GM12878 (cell line): ENCODE measurements at regions not wholly inside any gene's neighbourhood (a gene's known extent, or its start where the extent isn't known, plus 50 kb on each side); places are given as distances from the start of the nearest gene placed in this dataset.

Source experiments
- ATAC-seq: fragments of 200-7000 bp; cut with Tn5 transposase; 3 replicates; pipeline ENCODE4 v1.9.1; 2020; ENCODE audit warnings: mild to moderate bottlenecking, moderate library complexity
- BruUV-seq: library from RNA; stranded (reverse); fragments of 400-500 nt; replicated peaks from 2 replicates; lab custom pipeline; 2021; lab: Mats Ljungman, UMichigan
- CTCF ChIA-PET: fragments of 300-600 bp; sonication (Branson Sonifier 250); formaldehyde crosslinking; extraction: SDS; loops from one replicate; lab custom pipeline; 2021; ENCODE audit warnings: inconsistent platforms; lab: Yijun Ruan, JAX
- POLR2A ChIA-PET: fragments of 350-600 bp; formaldehyde crosslinking; extraction: SDS; loops from one replicate; lab custom pipeline; 2021; ENCODE audit warnings: inconsistent platforms; lab: Charles Lee
- RAD21 ChIA-PET: fragments of 300-600 bp; sonication (Branson Sonifier 250); formaldehyde crosslinking; loops from one replicate; lab custom pipeline; 2023; ENCODE audit warnings: antibody characterized with exemption; ENCODE audit not compliant: unreplicated experiment; lab: Charles Lee
- SMC1A ChIA-PET: fragments of 300-600 bp; sonication (Branson Sonifier 250); formaldehyde crosslinking; loops from one replicate; lab custom pipeline; 2023; ENCODE audit not compliant: unreplicated experiment, uncharacterized antibody; lab: Charles Lee
- DNase-seq: peaks from one replicate; pipeline ENCODE4 v3.0.0-alpha.2; 2011; ENCODE audit warnings: low read depth, low spot score
- FAIRE-seq: peaks from 3 replicates; lab custom pipeline; 2011; peaks lifted over from hg19 to GRCh38; lab: Jason Lieb, UNC
- H2AFZ ChIP-seq: 2 replicates; pipeline ENCODE4 v1.6.0; 2011; ENCODE audit warnings: low read depth, low read length, control low read depth; ENCODE audit not compliant: control insufficient read depth
- H3K27ac ChIP-seq: 2 replicates; pipeline ENCODE4 v1.5.1; 2011; ENCODE audit warnings: control low read depth; ENCODE audit not compliant: control insufficient read depth, insufficient read depth
- H3K27me3 ChIP-seq, 2 experiments: replicated peaks in 1 of 2; 2 replicates each; pipeline versions ENCODE4 v1.6.0 to v1.6.1; 2011; ENCODE audit warnings: low read length in 1 of 2; ENCODE audit not compliant: control insufficient read depth in 2 of 2, insufficient read depth in 2 of 2
- H3K36me3 ChIP-seq, 2 experiments: 2 replicates each; pipeline ENCODE4 v1.5.1; 2011; ENCODE audit warnings: low read length in 1 of 2; ENCODE audit not compliant: control insufficient read depth in 2 of 2, insufficient read depth in 2 of 2
- H3K4me1 ChIP-seq: 2 replicates; pipeline ENCODE4 v1.6.1; 2011; ENCODE audit warnings: mild to moderate bottlenecking, low read length, moderate library complexity, mixed read lengths; ENCODE audit not compliant: control insufficient read depth, insufficient read depth
- H3K4me2 ChIP-seq: 2 replicates; pipeline ENCODE4 v1.6.0; 2011; ENCODE audit warnings: control low read depth; ENCODE audit not compliant: control insufficient read depth, insufficient read depth
- H3K4me3 ChIP-seq: fragments of 200-600 bp; sonication (generic); 2 replicates; pipeline ENCODE4 v1.5.1; 2016
- H3K79me2 ChIP-seq: 2 replicates; pipeline ENCODE4 v1.6.0; 2011; ENCODE audit warnings: low read length; ENCODE audit not compliant: control insufficient read depth, insufficient read depth
- H3K9ac ChIP-seq: 2 replicates; pipeline ENCODE4 v1.8.0; 2011; ENCODE audit warnings: low read length, control low read depth, mixed read lengths; ENCODE audit not compliant: control insufficient read depth, insufficient read depth
- H3K9me3 ChIP-seq: replicated peaks from 3 replicates; pipeline ENCODE4 v1.5.1; 2011; ENCODE audit warnings: mild to moderate bottlenecking, low read length; ENCODE audit not compliant: control insufficient read depth, insufficient read depth
- H4K20me1 ChIP-seq: 2 replicates; pipeline ENCODE4 v1.6.0; 2011; ENCODE audit not compliant: control insufficient read depth, insufficient read depth
- CBX3 ChIP-seq: fragments of 200-600 bp; sonication (generic); IDR thresholded peaks from 2 replicates; pipeline ENCODE4 v1.6.1; 2016; ENCODE audit warnings: low read depth, borderline replicate concordance
- EGR1 ChIP-seq, 2 experiments: IDR thresholded peaks; 1 replicate in 1 of 2; 2 replicates in 1 of 2; pipeline ENCODE4 v1.6.1; 2011 to 2012; ENCODE audit warnings: low read depth in 2 of 2, low read length in 2 of 2, borderline replicate concordance in 1 of 2, mild to moderate bottlenecking in 1 of 2, moderate library complexity in 1 of 2
- FOS ChIP-seq: IDR thresholded peaks from 3 replicates; pipeline ENCODE4 v1.6.1; 2011; ENCODE audit warnings: borderline replicate concordance; ENCODE audit not compliant: insufficient read length; ENCODE audit errors: extremely low read depth
- IRF5 ChIP-seq: fragments of 450-650 bp; IDR thresholded peaks from 2 replicates; pipeline ENCODE4 v1.6.1; 2017; ENCODE audit warnings: borderline replicate concordance
- PAX5 ChIP-seq: IDR thresholded peaks from 2 replicates; pipeline ENCODE4 v1.6.1; 2011; ENCODE audit warnings: low read depth, low read length, borderline replicate concordance
- RCOR1 ChIP-seq: conservative IDR thresholded peaks from 2 replicates; pipeline ENCODE4 v1.6.1; 2012; ENCODE audit warnings: low read depth, low read length, improper control_type of control experiment
- REST ChIP-seq: IDR thresholded peaks from 2 replicates; pipeline ENCODE4 v1.6.1; 2012; ENCODE audit warnings: mild to moderate bottlenecking, low read depth, low read length
- SMAD5 ChIP-seq: IDR thresholded peaks from 2 replicates; pipeline ENCODE4 v1.6.1; 2016; ENCODE audit warnings: antibody characterized with exemption, low read depth
- TBL1XR1 ChIP-seq: IDR thresholded peaks from 2 replicates; pipeline ENCODE4 v1.6.1; 2012; ENCODE audit warnings: low read depth, low read length, improper control_type of control experiment
- ZNF274 ChIP-seq: IDR thresholded peaks from one replicate; pipeline ENCODE4 v1.8.0; 2011; ENCODE audit not compliant: insufficient read length, insufficient read depth
- ZSCAN29 ChIP-seq: fragments of 450-650 bp; IDR thresholded peaks from 2 replicates; pipeline ENCODE4 v1.6.1; 2017; ENCODE audit warnings: mild to moderate bottlenecking, moderate library complexity
- WGBS: methylation state at CpG from one replicate; pipeline ENCODE4 v1.1.6; 2016; ENCODE audit warnings: low lambda C conversion rate; ENCODE audit not compliant: insufficient replicate concordance, insufficient coverage; ENCODE audit errors: missing lambda C conversion rate; 5-methylcytosine and 5-hydroxymethylcytosine counted together
- in situ Hi-C: fragments of 300-500 bp; cut with MboI; formaldehyde crosslinking; loops from 9 replicates; pipeline ENCODE4 v1.14.3; 2018; ENCODE audit warnings: mixed read lengths
- intact Hi-C: fragments of 100-400 bp; cut with micrococcal nuclease; formaldehyde crosslinking; loops from one replicate; pipeline ENCODE4 v1.14.2; 2022; ENCODE audit not compliant: unreplicated experiment
- TF ChIP-seq, protein P1 (sequence below): fragments of 450-650 bp; IDR thresholded peaks from 2 replicates; pipeline ENCODE4 v1.6.1; 2017; ENCODE audit warnings: mild to moderate bottlenecking, moderate library complexity

- TF ChIP-seq, protein P1, sequence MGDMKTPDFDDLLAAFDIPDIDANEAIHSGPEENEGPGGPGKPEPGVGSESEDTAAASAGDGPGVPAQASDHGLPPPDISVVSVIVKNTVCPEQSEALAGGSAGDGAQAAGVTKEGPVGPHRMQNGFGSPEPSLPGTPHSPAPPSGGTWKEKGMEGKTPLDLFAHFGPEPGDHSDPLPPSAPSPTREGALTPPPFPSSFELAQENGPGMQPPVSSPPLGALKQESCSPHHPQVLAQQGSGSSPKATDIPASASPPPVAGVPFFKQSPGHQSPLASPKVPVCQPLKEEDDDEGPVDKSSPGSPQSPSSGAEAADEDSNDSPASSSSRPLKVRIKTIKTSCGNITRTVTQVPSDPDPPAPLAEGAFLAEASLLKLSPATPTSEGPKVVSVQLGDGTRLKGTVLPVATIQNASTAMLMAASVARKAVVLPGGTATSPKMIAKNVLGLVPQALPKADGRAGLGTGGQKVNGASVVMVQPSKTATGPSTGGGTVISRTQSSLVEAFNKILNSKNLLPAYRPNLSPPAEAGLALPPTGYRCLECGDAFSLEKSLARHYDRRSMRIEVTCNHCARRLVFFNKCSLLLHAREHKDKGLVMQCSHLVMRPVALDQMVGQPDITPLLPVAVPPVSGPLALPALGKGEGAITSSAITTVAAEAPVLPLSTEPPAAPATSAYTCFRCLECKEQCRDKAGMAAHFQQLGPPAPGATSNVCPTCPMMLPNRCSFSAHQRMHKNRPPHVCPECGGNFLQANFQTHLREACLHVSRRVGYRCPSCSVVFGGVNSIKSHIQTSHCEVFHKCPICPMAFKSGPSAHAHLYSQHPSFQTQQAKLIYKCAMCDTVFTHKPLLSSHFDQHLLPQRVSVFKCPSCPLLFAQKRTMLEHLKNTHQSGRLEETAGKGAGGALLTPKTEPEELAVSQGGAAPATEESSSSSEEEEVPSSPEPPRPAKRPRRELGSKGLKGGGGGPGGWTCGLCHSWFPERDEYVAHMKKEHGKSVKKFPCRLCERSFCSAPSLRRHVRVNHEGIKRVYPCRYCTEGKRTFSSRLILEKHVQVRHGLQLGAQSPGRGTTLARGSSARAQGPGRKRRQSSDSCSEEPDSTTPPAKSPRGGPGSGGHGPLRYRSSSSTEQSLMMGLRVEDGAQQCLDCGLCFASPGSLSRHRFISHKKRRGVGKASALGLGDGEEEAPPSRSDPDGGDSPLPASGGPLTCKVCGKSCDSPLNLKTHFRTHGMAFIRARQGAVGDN = no peak
Observed at GRCh38 chr2:104599787-104600510, 254.0 kb upstream of the POU3F3 start (continued).

DNA sequence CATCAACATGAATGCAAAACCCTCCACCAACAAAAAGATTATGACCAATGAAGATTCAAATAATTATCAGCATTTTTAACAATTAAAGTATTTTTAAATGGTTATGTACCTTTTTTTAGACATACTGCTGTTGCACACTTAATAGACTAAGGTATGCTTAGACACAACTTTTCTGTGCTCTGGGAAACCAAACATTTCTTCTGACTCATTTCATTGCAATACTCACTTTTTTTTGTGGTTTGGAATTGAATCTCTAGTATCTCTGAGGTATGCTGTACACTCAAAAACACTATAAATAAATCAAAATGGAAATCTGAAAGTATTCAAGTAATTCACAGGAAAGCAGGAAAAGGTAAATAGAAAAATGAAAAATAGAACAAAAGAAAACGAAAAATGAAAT, 247.9 kb upstream of the POU3F3 start:
- no peaks in the 10 kb centered on the region for H3K9me3 ChIP-seq
- RAD21 ChIA-PET = no interaction called here
- in situ Hi-C loops = no loop called here
- no peak overlapping the region for H3K9ac ChIP-seq
- intact Hi-C loops = no loop called here
- no peaks in the 10 kb centered on the region for H3K79me2 ChIP-seq
- no peak overlapping the region for H3K4me2 ChIP-seq
- CTCF ChIA-PET = no interaction called here
- no peak overlapping the region for H3K4me3 ChIP-seq
- H3K27me3 ChIP-seq = no peaks in the 10 kb centered on the region
- no TSS peak for BruUV-seq
- ATAC-seq (no peak), FAIRE-seq (no peak), DNase-seq (no peak)
- POLR2A ChIA-PET = no interaction called here
- H2AFZ ChIP-seq = no peak overlapping the region
- no peak overlapping the region for H3K27ac ChIP-seq
- H3K36me3 ChIP-seq = no peaks in the 10 kb centered on the region
- 13% methylated on average over 1 of the region's 1 CpG for WGBS
- no peaks in the 10 kb centered on the region for H4K20me1 ChIP-seq
- H3K4me1 ChIP-seq = no peaks in the 10 kb centered on the region
- SMC1A ChIA-PET = no interaction called here
- TF ChIP-seq RCOR1 (no peak), CBX3 (no peak), SMAD5 (no peak), PAX5 (no peak), EGR1 (IDR thresholded peaks at IDR 0.05; ENCODE audit: borderline replicate concordance in 1 of 2, low read depth in 2 of 2, low read length in 2 of 2) (no peak), REST (no peak), ZSCAN29 (no peak), TBL1XR1 (no peak), ZNF274 (no peak), IRF5 (no peak), FOS (no peak)
